ENCODE measurements at regions not wholly inside any gene's neighbourhood (a gene's known extent, or its start where the extent isn't known, plus 50 kb on each side); places are given as distances from the start of the nearest gene placed in this dataset.

DNA sequence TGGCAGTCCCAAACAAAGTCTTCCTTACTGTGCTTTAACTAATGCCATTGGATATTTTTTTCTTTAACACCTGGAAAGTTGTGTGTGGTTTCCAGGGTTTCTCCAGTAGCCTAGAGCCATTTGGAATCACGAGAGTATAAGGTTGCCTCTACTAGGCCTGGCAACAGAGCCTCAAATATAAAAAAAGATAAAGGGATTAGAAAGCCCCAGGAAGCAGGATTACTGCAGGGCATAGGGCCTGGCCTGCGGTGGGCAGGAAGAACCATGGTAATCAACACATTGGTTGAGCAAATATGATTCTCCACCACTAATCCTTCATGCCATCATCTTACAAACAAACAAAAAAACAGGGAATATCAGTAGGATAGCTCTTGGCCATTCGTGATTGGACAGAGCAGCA lies 177.8 kb upstream of the GGTLC1 start:
- CTCF ChIA-PET: no interaction called here
- peaks cover 3% of the 10 kb centered on the region for H3K9me3 Mint-ChIP-seq
- peaks cover 2% of the 10 kb centered on the region for H3K27me3 Mint-ChIP-seq

GRCh38 chr20:24166123-24166381 lies 177.5 kb upstream of the GGTLC1 start:
- H3K4me3 Mint-ChIP-seq: no peak overlapping the region
- no peak for ATAC-seq (ENCODE audit: low read depth)
- no peaks in the 10 kb centered on the region for H3K4me1 Mint-ChIP-seq
- H3K36me3 Mint-ChIP-seq (ENCODE audit: low read depth): no peaks in the 10 kb centered on the region
- no peak for DNase-seq
- intact Hi-C loops (cut with micrococcal nuclease): no loop called here
- ChIA-PET POLR2A (no interaction called here), CTCF (no interaction called here)
- TF ChIP-seq, protein P1, sequence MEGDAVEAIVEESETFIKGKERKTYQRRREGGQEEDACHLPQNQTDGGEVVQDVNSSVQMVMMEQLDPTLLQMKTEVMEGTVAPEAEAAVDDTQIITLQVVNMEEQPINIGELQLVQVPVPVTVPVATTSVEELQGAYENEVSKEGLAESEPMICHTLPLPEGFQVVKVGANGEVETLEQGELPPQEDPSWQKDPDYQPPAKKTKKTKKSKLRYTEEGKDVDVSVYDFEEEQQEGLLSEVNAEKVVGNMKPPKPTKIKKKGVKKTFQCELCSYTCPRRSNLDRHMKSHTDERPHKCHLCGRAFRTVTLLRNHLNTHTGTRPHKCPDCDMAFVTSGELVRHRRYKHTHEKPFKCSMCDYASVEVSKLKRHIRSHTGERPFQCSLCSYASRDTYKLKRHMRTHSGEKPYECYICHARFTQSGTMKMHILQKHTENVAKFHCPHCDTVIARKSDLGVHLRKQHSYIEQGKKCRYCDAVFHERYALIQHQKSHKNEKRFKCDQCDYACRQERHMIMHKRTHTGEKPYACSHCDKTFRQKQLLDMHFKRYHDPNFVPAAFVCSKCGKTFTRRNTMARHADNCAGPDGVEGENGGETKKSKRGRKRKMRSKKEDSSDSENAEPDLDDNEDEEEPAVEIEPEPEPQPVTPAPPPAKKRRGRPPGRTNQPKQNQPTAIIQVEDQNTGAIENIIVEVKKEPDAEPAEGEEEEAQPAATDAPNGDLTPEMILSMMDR (IDR thresholded peaks at IDR 0.05): no peak
- no peaks in the 10 kb centered on the region for H3K9me3 Mint-ChIP-seq
- H3K27ac Mint-ChIP-seq: no peak overlapping the region
- no peaks in the 10 kb centered on the region for H3K27me3 Mint-ChIP-seq

More for the DNA sequence above, 177.8 kb upstream of the GGTLC1 start:
- Mint-ChIP-seq H3K36me3 (ENCODE audit: low read depth) (no peaks in the 10 kb centered on the region), H3K4me1 (no peaks in the 10 kb centered on the region), H3K4me3 (no peak overlapping the region), H3K27ac (no peak overlapping the region)
- TF ChIP-seq, protein P1 (IDR thresholded peaks at IDR 0.05): no peak
- no peak for ATAC-seq (ENCODE audit: low read depth)
- POLR2A ChIA-PET: no interaction called here
- intact Hi-C loops (cut with micrococcal nuclease): no loop called here
- no peak for DNase-seq

DNA sequence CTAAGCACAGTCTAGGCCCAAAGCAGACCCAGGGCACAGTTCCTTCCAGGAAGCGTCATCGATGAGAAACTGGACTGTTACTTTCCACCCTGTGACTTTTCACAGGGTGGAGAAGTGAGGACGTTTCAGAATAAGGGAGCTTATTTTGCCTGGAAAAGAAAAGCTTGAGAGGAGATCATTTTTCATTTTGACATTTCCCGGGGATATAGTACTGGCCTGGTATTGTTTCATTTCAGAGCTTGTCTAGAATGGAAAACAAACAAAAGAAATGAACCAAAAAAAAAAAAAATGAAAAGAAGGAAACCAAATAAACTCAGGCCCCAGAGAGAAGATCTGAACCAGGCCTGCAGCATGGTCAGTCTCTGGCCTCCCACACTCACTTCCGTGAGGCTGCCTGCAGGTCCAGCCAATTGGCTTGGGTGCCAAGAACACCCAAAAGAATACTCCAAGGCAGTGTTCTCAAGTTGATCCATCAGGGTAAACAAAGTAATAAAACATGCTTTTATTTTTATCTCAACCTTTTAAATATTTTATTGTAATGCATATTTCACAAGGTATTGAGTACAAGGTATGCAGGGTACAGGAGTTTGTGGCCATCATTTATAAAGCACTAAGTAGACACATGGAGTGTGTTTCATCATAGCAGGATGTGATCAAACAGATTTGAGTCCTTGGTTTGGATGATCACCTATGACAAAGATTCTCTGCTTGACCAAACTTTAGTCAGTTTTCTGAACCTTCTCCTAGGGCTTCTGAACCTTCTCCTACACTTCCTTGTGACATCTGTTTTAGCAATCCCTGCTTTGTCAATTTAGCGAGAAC lies 176.9 kb upstream of the GGTLC1 start:
- DNase-seq (no peak), ATAC-seq (ENCODE audit: low read depth) (no peak)
- ChIA-PET POLR2A (no interaction called here), CTCF (no interaction called here)
- Mint-ChIP-seq H3K36me3 (ENCODE audit: low read depth) (no peaks in the 10 kb centered on the region), H3K27me3 (no peaks in the 10 kb centered on the region), H3K27ac (no peak overlapping the region), H3K4me1 (no peaks in the 10 kb centered on the region), H3K4me3 (no peak overlapping the region), H3K9me3 (no peaks in the 10 kb centered on the region)
- intact Hi-C loops (cut with micrococcal nuclease): no loop called here
- TF ChIP-seq, protein P1 (IDR thresholded peaks at IDR 0.05): no peak

DNA sequence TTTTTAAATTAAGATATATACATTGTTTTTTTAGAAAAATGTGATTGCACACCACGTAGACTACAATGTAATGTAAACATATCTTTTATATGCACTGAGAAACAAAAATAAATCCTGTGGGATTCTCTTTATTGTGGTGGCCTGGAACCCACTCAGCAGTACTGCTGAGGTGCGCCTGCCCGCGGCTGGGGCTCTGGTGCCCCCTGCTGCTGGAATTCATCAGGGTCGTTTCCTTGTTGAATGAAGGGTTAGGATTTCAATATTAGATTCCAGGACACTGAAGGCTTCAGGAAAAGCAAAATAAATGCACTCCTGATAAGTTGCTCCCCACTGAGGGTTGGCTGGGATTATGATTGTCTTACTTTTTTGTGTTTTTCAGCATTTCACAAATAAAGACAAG lies 175.8 kb upstream of the GGTLC1 start:
- ATAC-seq (ENCODE audit: low read depth) (no peak), DNase-seq (no peak)
- H3K4me3 Mint-ChIP-seq: no peak overlapping the region
- no peaks in the 10 kb centered on the region for H3K36me3 Mint-ChIP-seq (ENCODE audit: low read depth)
- intact Hi-C loops (cut with micrococcal nuclease): loop anchor here (5.0 kb wide), 1 partner anchor 1013 kb away; no protein-coding TSS in a partner anchor
- CTCF ChIA-PET: no interaction called here
- POLR2A ChIA-PET: no interaction called here
- TF ChIP-seq, protein P1 (IDR thresholded peaks at IDR 0.05): no peak
- H3K9me3 Mint-ChIP-seq: no peaks in the 10 kb centered on the region
- H3K27ac Mint-ChIP-seq: no peak overlapping the region
- no peaks in the 10 kb centered on the region for H3K4me1 Mint-ChIP-seq
- H3K27me3 Mint-ChIP-seq: no peaks in the 10 kb centered on the region

DNA sequence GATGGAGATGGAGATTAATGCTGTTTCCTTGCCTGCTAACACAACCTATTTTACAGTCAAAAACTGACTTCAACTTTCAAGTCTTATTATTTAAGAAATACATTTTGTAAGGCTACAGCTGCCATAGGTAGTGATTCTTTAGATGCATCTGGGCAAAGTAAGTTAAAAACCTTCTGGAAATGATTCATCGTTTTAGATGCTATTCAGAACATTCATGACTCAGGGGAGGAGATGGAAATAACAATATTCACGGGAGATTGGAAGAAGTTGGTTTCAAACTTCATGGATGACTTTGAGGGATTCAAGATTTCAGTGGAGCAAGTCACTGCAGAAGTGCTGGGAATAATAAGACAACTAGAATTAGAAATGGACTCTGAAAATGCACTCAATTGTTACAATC lies 174.9 kb upstream of the GGTLC1 start:
- POLR2A ChIA-PET: no interaction called here
- TF ChIP-seq, protein P1 (IDR thresholded peaks at IDR 0.05): no peak
- intact Hi-C loops (cut with micrococcal nuclease): loop anchor here (5.0 kb wide), 1 partner anchor 1014 kb away; no protein-coding TSS in a partner anchor
- Mint-ChIP-seq H3K9me3 (no peaks in the 10 kb centered on the region), H3K4me3 (no peak overlapping the region), H3K36me3 (ENCODE audit: low read depth) (no peaks in the 10 kb centered on the region), H3K27me3 (no peaks in the 10 kb centered on the region), H3K4me1 (no peaks in the 10 kb centered on the region), H3K27ac (no peak overlapping the region)
- CTCF ChIA-PET: no interaction called here
- DNase-seq: no peak
- ATAC-seq (ENCODE audit: low read depth): no peak
